SK-N-MC (cell line): ENCODE measurements at regions not wholly inside any gene's neighbourhood (a gene's known extent, or its start where the extent isn't known, plus 50 kb on each side); places are given as distances from the start of the nearest gene placed in this dataset.

ENCODE experiments used
- EZH2 ChIP-seq: fragments of 200-600 bp; sonication (generic); IDR thresholded peaks from one replicate; pipeline ENCODE4 v1.6.1; 2017; ENCODE audit warnings: antibody characterized with exemption
- FOXP2 ChIP-seq: optimal IDR thresholded peaks from 2 replicates; pipeline ENCODE3; 2011; ENCODE audit warnings: mild to moderate bottlenecking, moderate library complexity; ENCODE audit not compliant: insufficient read depth; ENCODE audit errors: extremely low read length, control extremely low read depth
- POLR2AphosphoS5 ChIP-seq: IDR thresholded peaks from 2 replicates; pipeline ENCODE4 v1.6.1; 2012; ENCODE audit warnings: mild to moderate bottlenecking, low read depth, low read length, borderline replicate concordance

DNA sequence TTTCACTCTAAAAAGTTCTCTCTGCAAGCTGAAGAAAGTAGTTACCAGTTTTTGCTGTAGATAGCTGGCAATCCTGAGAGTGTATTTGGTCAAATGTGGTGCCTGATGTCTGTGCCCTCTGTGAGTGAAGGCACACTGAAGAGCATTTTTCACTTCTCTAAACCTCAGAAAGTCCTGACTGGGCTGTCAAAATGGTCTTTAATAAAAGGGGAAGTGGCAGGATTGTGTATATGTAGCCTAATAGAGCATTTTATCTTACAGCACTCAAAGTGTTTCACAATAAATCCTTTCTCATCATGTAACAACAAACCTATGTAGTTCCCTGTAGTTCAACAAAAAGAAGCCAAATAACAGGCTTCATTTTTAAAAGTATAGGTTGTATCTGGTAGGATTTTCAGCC lies 1552.3 kb upstream of the SLC39A10 start:
- no peak for TF ChIP-seq EZH2
- no peak for TF ChIP-seq POLR2AphosphoS5
- no peak for TF ChIP-seq FOXP2
